GM18870 (cell line): ENCODE measurements at regions not wholly inside any gene's neighbourhood (a gene's known extent, or its start where the extent isn't known, plus 50 kb on each side); places are given as distances from the start of the nearest gene placed in this dataset.

Experiments used
- ATAC-seq: cut with Tn5 transposase; IDR thresholded peaks from one replicate; pipeline ENCODE4 v1.9.1; 2021; ENCODE audit warnings: moderate library complexity; ENCODE audit not compliant: unreplicated experiment

DNA sequence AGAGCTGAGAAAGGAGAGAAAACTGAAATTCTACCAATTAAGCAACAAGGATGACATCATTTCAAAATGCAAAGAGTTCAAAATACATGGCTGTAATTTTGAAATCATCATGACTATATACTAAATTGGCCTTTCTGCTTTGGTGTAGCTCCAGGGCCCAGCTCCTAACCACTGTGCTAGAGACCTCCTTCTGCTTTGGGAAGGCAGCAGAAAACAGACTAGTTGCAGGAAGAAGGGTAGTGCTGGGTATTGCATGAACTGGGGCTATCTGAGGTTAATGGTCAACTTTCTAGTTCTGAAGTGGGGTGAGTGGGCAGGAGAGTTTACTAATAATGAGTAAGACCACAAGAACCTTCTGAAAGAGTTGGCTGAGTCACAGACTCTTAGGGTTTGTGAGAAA lies 66.2 kb downstream of the PTGER2 start:
- peak; percentile 100 for ATAC-seq
